GM23248 (cell line): ENCODE measurements at regions not wholly inside any gene's neighbourhood (a gene's known extent, or its start where the extent isn't known, plus 50 kb on each side); places are given as distances from the start of the nearest gene placed in this dataset.
"Not testable (repeated sequence)": the region's sequence is repeated elsewhere in the genome, so short reads cannot be mapped to it uniquely, and the experiment has no call there.

Source experiments
- DNase-seq: peaks from one replicate; pipeline ENCODE4 v3.0.0-alpha.2; 2015
- H2AFZ ChIP-seq: fragments of 200-600 bp; sonication (generic); 2 replicates; pipeline ENCODE4 v1.6.1; 2016; ENCODE audit warnings: antibody characterized with exemption
- H3F3A ChIP-seq: fragments of 200-600 bp; sonication (generic); 2 replicates; pipeline ENCODE4 v1.6.1; 2016; ENCODE audit warnings: mild to moderate bottlenecking, antibody characterized with exemption, mixed run types; ENCODE audit not compliant: insufficient read depth
- H3K27ac ChIP-seq: fragments of 200-600 bp; sonication (generic); 2 replicates; pipeline ENCODE4 v1.5.1; 2016; ENCODE audit warnings: mild to moderate bottlenecking
- H3K27me3 ChIP-seq: fragments of 200-600 bp; sonication (generic); replicated peaks from 2 replicates; pipeline ENCODE4 v1.6.1; 2016; ENCODE audit warnings: mild to moderate bottlenecking; ENCODE audit not compliant: insufficient read depth
- H3K36me3 ChIP-seq: fragments of 200-600 bp; sonication (generic); 2 replicates; pipeline ENCODE4 v1.6.1; 2016; ENCODE audit warnings: low read depth, mild to moderate bottlenecking
- H3K4me1 ChIP-seq: fragments of 200-600 bp; sonication (generic); 2 replicates; pipeline ENCODE4 v1.6.1; 2016; ENCODE audit warnings: mild to moderate bottlenecking; ENCODE audit not compliant: insufficient read depth
- H3K4me2 ChIP-seq: fragments of 200-600 bp; sonication (generic); one replicate; pipeline ENCODE4 v1.6.1; 2016; ENCODE audit warnings: mild to moderate bottlenecking; ENCODE audit not compliant: unreplicated experiment
- H3K4me3 ChIP-seq: fragments of 200-600 bp; sonication (generic); 2 replicates; pipeline ENCODE4 v1.5.1; 2016; ENCODE audit warnings: mild to moderate bottlenecking
- H3K79me2 ChIP-seq: fragments of 200-600 bp; sonication (generic); 2 replicates; pipeline ENCODE4 v1.6.1; 2016; ENCODE audit warnings: mild to moderate bottlenecking; ENCODE audit not compliant: insufficient read depth
- H3K9ac ChIP-seq: fragments of 200-600 bp; sonication (generic); 2 replicates; pipeline ENCODE4 v1.6.1; 2016; ENCODE audit warnings: mild to moderate bottlenecking
- H3K9me2 ChIP-seq: fragments of 200-600 bp; sonication (generic); 2 replicates; pipeline ENCODE4 v1.6.1; 2016; ENCODE audit warnings: mixed run types, mild to moderate bottlenecking, moderate library complexity; ENCODE audit not compliant: insufficient read depth
- H3K9me3 ChIP-seq: fragments of 200-600 bp; sonication (generic); one replicate; pipeline ENCODE4 v1.6.1; 2017; ENCODE audit warnings: low read depth
- H4K20me1 ChIP-seq: fragments of 200-600 bp; sonication (generic); 2 replicates; pipeline ENCODE4 v1.6.0; 2016; ENCODE audit not compliant: insufficient read depth
- EZH2 ChIP-seq: fragments of 200-600 bp; sonication (generic); IDR thresholded peaks from 2 replicates; pipeline ENCODE4 v1.6.1; 2018; ENCODE audit warnings: antibody characterized with exemption, mild to moderate bottlenecking; ENCODE audit not compliant: insufficient read depth, poor library complexity, severe bottlenecking
- EZH2phosphoT487 ChIP-seq: fragments of 200-600 bp; sonication (generic); IDR thresholded peaks from 2 replicates; pipeline ENCODE4 v1.6.1; 2018; ENCODE audit warnings: antibody characterized with exemption, moderate library complexity, mild to moderate bottlenecking, low read depth; ENCODE audit not compliant: insufficient read depth
- WGBS, 2 experiments: methylation state at CpG; one replicate each; pipeline ENCODE4 v1.1.6; 2015 to 2017; ENCODE audit warnings: low lambda C conversion rate in 2 of 2, low coverage in 1 of 2; ENCODE audit errors: missing lambda C conversion rate in 2 of 2; 5-methylcytosine and 5-hydroxymethylcytosine counted together
- in situ Hi-C: fragments of 300-500 bp; cut with MboI; formaldehyde crosslinking; loops from 2 replicates; pipeline ENCODE4 v1.15.0; 2020

- Histone ChIP-seq H3K79me2 (no peaks in the 10 kb centered on the region), H3K9me2 (no peaks in the 10 kb centered on the region), H4K20me1 (no peaks in the 10 kb centered on the region), H3K27me3 (no peaks in the 10 kb centered on the region), H3K9me3 (no peaks in the 10 kb centered on the region), H3K36me3 (no peaks in the 10 kb centered on the region), H3K9ac (no peak overlapping the region), H3K4me3 (no peak overlapping the region), H3K4me1 (no peaks in the 10 kb centered on the region), H3F3A (no peaks in the 10 kb centered on the region), H3K4me2 (no peak overlapping the region), H2AFZ (no peak overlapping the region), H3K27ac (no peak overlapping the region)
- no peak for TF ChIP-seq EZH2
- in situ Hi-C loops, result no loop called here
- DNase-seq, result no peak
These were observed 2712.2 kb upstream of the PCDH20 start for GRCh38 chr13:64127856-64128255.

- Histone ChIP-seq H3K9me3 (no peaks in the 10 kb centered on the region), H3K27ac (no peak overlapping the region), H3K9ac (no peak overlapping the region), H3K4me2 (no peak overlapping the region), H3K36me3 (no peaks in the 10 kb centered on the region), H3K9me2 (no peaks in the 10 kb centered on the region), H3K27me3 (no peaks in the 10 kb centered on the region), H2AFZ (no peak overlapping the region), H3F3A (no peaks in the 10 kb centered on the region), H3K79me2 (no peaks in the 10 kb centered on the region), H3K4me3 (no peak overlapping the region), H4K20me1 (no peaks in the 10 kb centered on the region), H3K4me1 (no peaks in the 10 kb centered on the region)
- WGBS, 2 experiments, result 17 to 24% methylated on average over 2 of the region's 2 CpGs
- in situ Hi-C loops, result no loop called here
- no peak for DNase-seq
- no peak for TF ChIP-seq EZH2phosphoT487
- no peak for TF ChIP-seq EZH2
These were observed 2711.5 kb upstream of the PCDH20 start for GRCh38 chr13:64127192-64127591.

GRCh38 chr13:64121023-64121709 lies 2705.5 kb upstream of the PCDH20 start:
- H2AFZ ChIP-seq, H3K4me3 ChIP-seq, H3K27ac ChIP-seq, in situ Hi-C loops, H3F3A ChIP-seq, H3K9me3 ChIP-seq, H3K79me2 ChIP-seq, H3K36me3 ChIP-seq, H4K20me1 ChIP-seq, DNase-seq, H3K4me2 ChIP-seq, H3K9me2 ChIP-seq, H3K27me3 ChIP-seq, H3K9ac ChIP-seq, H3K4me1 ChIP-seq: not testable (repeated sequence)
- 43 to 44% methylated on average over 16 of the region's 16 CpGs for WGBS, 2 experiments

- no peak for DNase-seq
- Histone ChIP-seq H3K27me3 (no peaks in the 10 kb centered on the region), H3K9me2 (no peaks in the 10 kb centered on the region), H2AFZ (no peak overlapping the region), H3K9ac (no peak overlapping the region), H3K79me2 (no peaks in the 10 kb centered on the region), H3K27ac (no peak overlapping the region), H3K4me2 (no peak overlapping the region), H3K4me1 (no peaks in the 10 kb centered on the region), H3K4me3 (no peak overlapping the region), H3K36me3 (no peaks in the 10 kb centered on the region), H3F3A (no peaks in the 10 kb centered on the region), H3K9me3 (no peaks in the 10 kb centered on the region), H4K20me1 (no peaks in the 10 kb centered on the region)
- TF ChIP-seq EZH2phosphoT487 (no peak), EZH2 (no peak)
- WGBS, 2 experiments, result 27 to 44% methylated on average over 2 of the region's 2 CpGs
- in situ Hi-C loops, result no loop called here
These were observed 2684.3 kb upstream of the PCDH20 start for GRCh38 chr13:64099994-64100393.

GRCh38 chr13:64090311-64090710 lies 2674.7 kb upstream of the PCDH20 start:
- H2AFZ ChIP-seq, result no peak overlapping the region
- H3K4me2 ChIP-seq, result no peak overlapping the region
- no peaks in the 10 kb centered on the region for H3F3A ChIP-seq
- H3K4me1 ChIP-seq, result no peaks in the 10 kb centered on the region
- no peaks in the 10 kb centered on the region for H3K36me3 ChIP-seq
- in situ Hi-C loops, result no loop called here
- H3K27me3 ChIP-seq, result no peaks in the 10 kb centered on the region
- H3K9ac ChIP-seq, result no peak overlapping the region
- H3K79me2 ChIP-seq, result no peaks in the 10 kb centered on the region
- no peak overlapping the region for H3K4me3 ChIP-seq
- H3K27ac ChIP-seq, result no peak overlapping the region
- 23 to 33% methylated on average over 3 of the region's 3 CpGs for WGBS, 2 experiments
- no peaks in the 10 kb centered on the region for H3K9me2 ChIP-seq
- DNase-seq, result no peak
- H3K9me3 ChIP-seq, result peaks cover 3% of the 10 kb centered on the region
- no peak for TF ChIP-seq EZH2phosphoT487
- no peak for TF ChIP-seq EZH2
- H4K20me1 ChIP-seq, result no peaks in the 10 kb centered on the region
